Epithelial cell of esophagus (primary cell): ENCODE measurements at regions not wholly inside any gene's neighbourhood (a gene's known extent, or its start where the extent isn't known, plus 50 kb on each side); places are given as distances from the start of the nearest gene placed in this dataset.
"Not testable (repeated sequence)": the region's sequence is repeated elsewhere in the genome, so short reads cannot be mapped to it uniquely, and the experiment has no call there.

Experiments
- DNase-seq: peaks from one replicate; pipeline ENCODE4 v3.0.0; 2010; ENCODE audit warnings: low read depth
- H3K4me3 ChIP-seq: 2 replicates; pipeline ENCODE4 v1.5.1; 2011; ENCODE audit warnings: mild to moderate bottlenecking, low read length, control low read depth
- CTCF ChIP-seq: IDR thresholded peaks from 2 replicates; pipeline ENCODE4 v1.5.1; 2011; ENCODE audit warnings: low read depth, mild to moderate bottlenecking, low read length, control low read depth, inconsistent platforms; ENCODE audit not compliant: insufficient read depth; ENCODE audit errors: missing control alignments

- no peak for TF ChIP-seq CTCF
- no peak for DNase-seq
- no peak overlapping the region for H3K4me3 ChIP-seq
Observed at GRCh38 chr1:234768569-234769283, 158.7 kb upstream of the IRF2BP2 start.

GRCh38 chr1:234768171-234768568, 158.2 kb upstream of the IRF2BP2 start:
- no peak for DNase-seq
- TF ChIP-seq CTCF = no peak
- H3K4me3 ChIP-seq = no peak overlapping the region

GRCh38 chr1:234765672-234766071, 155.7 kb upstream of the IRF2BP2 start:
- no peak overlapping the region for H3K4me3 ChIP-seq
- no peak for TF ChIP-seq CTCF
- DNase-seq = no peak

- DNase-seq = no peak
- no peak for TF ChIP-seq CTCF
- H3K4me3 ChIP-seq = no peak overlapping the region
Observed at GRCh38 chr1:234765181-234765580, 155.2 kb upstream of the IRF2BP2 start.

DNA sequence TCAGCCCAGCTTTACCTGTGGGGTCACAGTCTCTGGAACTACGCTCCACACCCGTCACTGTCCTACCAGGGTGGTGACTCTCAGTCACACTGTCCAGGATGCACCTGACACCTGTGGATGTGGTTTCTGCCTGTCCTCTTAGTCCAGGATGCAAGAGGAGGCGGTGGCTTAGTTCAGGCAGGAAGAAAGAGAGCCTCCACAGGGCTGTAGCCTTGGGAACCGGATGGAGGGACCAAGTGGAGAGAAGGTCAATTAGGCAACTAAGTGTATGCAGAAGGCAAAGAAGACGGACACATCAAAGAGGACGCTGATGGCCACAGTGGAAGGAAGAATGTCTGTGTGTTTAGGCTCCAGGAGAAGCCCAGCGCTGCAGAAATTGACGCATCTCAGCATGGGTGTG, 153.9 kb upstream of the IRF2BP2 start:
- no peak overlapping the region for H3K4me3 ChIP-seq
- DNase-seq = no peak
- no peak for TF ChIP-seq CTCF

GRCh38 chr1:234763367-234763766, 153.4 kb upstream of the IRF2BP2 start:
- no peak overlapping the region for H3K4me3 ChIP-seq
- DNase-seq = no peak
- TF ChIP-seq CTCF = no peak

- H3K4me3 ChIP-seq, DNase-seq: not testable (repeated sequence)
Observed at GRCh38 chr1:234762127-234762526, 152.1 kb upstream of the IRF2BP2 start.
